ENCODE measurements at regions not wholly inside any gene's neighbourhood (a gene's known extent, or its start where the extent isn't known, plus 50 kb on each side); places are given as distances from the start of the nearest gene placed in this dataset.

GRCh38 chr6:14975471-14975817 is 270.4 kb upstream of the JARID2 start:
- H3K4me3 ChIP-seq (ENCODE audit: low read depth in 2 of 2, low read length in 2 of 2), result no peak overlapping the region
- intact Hi-C loops (cut with micrococcal nuclease; ENCODE audit: unreplicated experiment), result no loop called here
- no peaks in the 10 kb centered on the region for H3K36me3 ChIP-seq (ENCODE audit: control insufficient read depth, insufficient read depth, low read length)
- POLR2A ChIA-PET, result no interaction called here
- BruUV-seq (replicated peaks), result no TSS peak
- no peak for DNase-seq (ENCODE audit: low read depth, low spot score)
- CTCF ChIA-PET, result interaction anchor here (0.5 to 0.7 kb wide), 2 partner anchors 151 to 309 kb away, joined by 3 read pairs; no protein-coding TSS in a partner anchor
- no peaks in the 10 kb centered on the region for H3K27me3 ChIP-seq (ENCODE audit: control insufficient read depth, insufficient read depth, low read length)
- no peak overlapping the region for H3K27ac ChIP-seq (ENCODE audit: low read length)
- H3K9me3 ChIP-seq (ENCODE audit: control insufficient read depth, insufficient read depth, low read depth, low read length), result no peaks in the 10 kb centered on the region
- H3K4me1 ChIP-seq (ENCODE audit: control insufficient read depth, insufficient read depth, low read length), result no peaks in the 10 kb centered on the region
- TF ChIP-seq POLR2AphosphoS5 (IDR thresholded peaks at IDR 0.05; ENCODE audit: low read depth, low read length) (no peak), REST (IDR thresholded peaks at IDR 0.05; ENCODE audit: insufficient read depth in 1 of 2, low read depth in 2 of 2, low read length in 1 of 2) (no peak), TCF7L2 (IDR thresholded peaks at IDR 0.05; ENCODE audit: low read depth, low read length) (no peak), CTCF (IDR thresholded peaks at IDR 0.05) (no peak)
- ATAC-seq, result no peak
- in situ Hi-C loops (cut with HindIII; ENCODE audit: low pct_unique_long_range_greater_than_20kb, low sequenced_read_pairs), result no loop called here

- no peaks in the 10 kb centered on the region for H3K4me1 ChIP-seq (ENCODE audit: control insufficient read depth, insufficient read depth, low read length)
- no peak for ATAC-seq
- H3K9me3 ChIP-seq (ENCODE audit: control insufficient read depth, insufficient read depth, low read depth, low read length), result no peaks in the 10 kb centered on the region
- CTCF ChIA-PET, result no interaction called here
- no peaks in the 10 kb centered on the region for H3K27me3 ChIP-seq (ENCODE audit: control insufficient read depth, insufficient read depth, low read length)
- POLR2A ChIA-PET, result no interaction called here
- TF ChIP-seq TCF7L2 (IDR thresholded peaks at IDR 0.05; ENCODE audit: low read depth, low read length) (no peak), CTCF (IDR thresholded peaks at IDR 0.05) (no peak), SIN3A (IDR thresholded peaks at IDR 0.05; ENCODE audit: borderline replicate concordance, insufficient read depth, low read depth, low read length) (no peak), POLR2AphosphoS5 (IDR thresholded peaks at IDR 0.05; ENCODE audit: low read depth, low read length) (no peak), REST (IDR thresholded peaks at IDR 0.05; ENCODE audit: insufficient read depth in 1 of 2, low read depth in 2 of 2, low read length in 1 of 2) (no peak)
- intact Hi-C loops (cut with micrococcal nuclease; ENCODE audit: unreplicated experiment), result no loop called here
- no peak overlapping the region for H3K27ac ChIP-seq (ENCODE audit: low read length)
- no TSS peak for BruUV-seq (replicated peaks)
- in situ Hi-C loops (cut with HindIII; ENCODE audit: low pct_unique_long_range_greater_than_20kb, low sequenced_read_pairs), result no loop called here
- no peaks in the 10 kb centered on the region for H3K36me3 ChIP-seq (ENCODE audit: control insufficient read depth, insufficient read depth, low read length)
- DNase-seq (ENCODE audit: low read depth, low spot score), result no peak
- H3K4me3 ChIP-seq (ENCODE audit: low read depth in 2 of 2, low read length in 2 of 2), result no peak overlapping the region
These were observed 268.0 kb upstream of the JARID2 start for GRCh38 chr6:14977747-14978382.
